ENCODE measurements at regions not wholly inside any gene's neighbourhood (a gene's known extent, or its start where the extent isn't known, plus 50 kb on each side); places are given as distances from the start of the nearest gene placed in this dataset.

- no peak for DNase-seq
Measured at GRCh38 chr5:56361398-56361797, 128.3 kb upstream of the ANKRD55 start.

- DNase-seq = no peak
Measured at GRCh38 chr5:56360816-56361215, 127.7 kb upstream of the ANKRD55 start.

- DNase-seq = no peak
Measured at GRCh38 chr5:56359809-56360685, 126.9 kb upstream of the ANKRD55 start.

- DNase-seq = no peak
Measured at GRCh38 chr5:56358703-56359681, 125.9 kb upstream of the ANKRD55 start.

- DNase-seq = no peak
Measured at GRCh38 chr5:56358046-56358445, 124.9 kb upstream of the ANKRD55 start.

GRCh38 chr5:56357426-56357825 lies 124.3 kb upstream of the ANKRD55 start:
- no peak for DNase-seq

GRCh38 chr5:56356836-56357160 lies 123.7 kb upstream of the ANKRD55 start:
- DNase-seq = no peak

- no peak for DNase-seq
Measured at GRCh38 chr5:56356121-56356835, 123.1 kb upstream of the ANKRD55 start.

- DNase-seq = no peak
Measured at GRCh38 chr5:56354836-56355235, 121.7 kb upstream of the ANKRD55 start.

GRCh38 chr5:56352808-56353590 lies 119.9 kb upstream of the ANKRD55 start:
- no peak for DNase-seq

- DNase-seq = no peak
Measured at GRCh38 chr5:56350597-56351170, 117.6 kb upstream of the ANKRD55 start.

- DNase-seq = no peak
Measured at GRCh38 chr5:56350011-56350596, 117.0 kb upstream of the ANKRD55 start.

- DNase-seq = no peak
Measured at GRCh38 chr5:56349461-56349860, 116.3 kb upstream of the ANKRD55 start.

GRCh38 chr5:56346741-56347535 lies 113.8 kb upstream of the ANKRD55 start:
- no peak for DNase-seq

GRCh38 chr5:56346044-56346710 lies 113.0 kb upstream of the ANKRD55 start:
- no peak for DNase-seq

GRCh38 chr5:56345352-56345751 lies 112.2 kb upstream of the ANKRD55 start:
- no peak for DNase-seq

- DNase-seq = no peak
Measured at GRCh38 chr5:56344594-56344993, 111.5 kb upstream of the ANKRD55 start.

GRCh38 chr5:56343988-56344387 lies 110.9 kb upstream of the ANKRD55 start:
- DNase-seq = no peak

- DNase-seq = no peak
Measured at GRCh38 chr5:56342616-56343015, 109.5 kb upstream of the ANKRD55 start.
